GM19023 (cell line): ENCODE measurements at regions not wholly inside any gene's neighbourhood (a gene's known extent, or its start where the extent isn't known, plus 50 kb on each side); places are given as distances from the start of the nearest gene placed in this dataset.
A peak's percentile ranks its signal among the peaks of the same experiment; 100 is the strongest.

ENCODE experiments used
- ATAC-seq: cut with Tn5 transposase; IDR thresholded peaks from one replicate; pipeline ENCODE4 v1.9.1; 2021; ENCODE audit warnings: mild to moderate bottlenecking, moderate library complexity; ENCODE audit not compliant: unreplicated experiment

DNA sequence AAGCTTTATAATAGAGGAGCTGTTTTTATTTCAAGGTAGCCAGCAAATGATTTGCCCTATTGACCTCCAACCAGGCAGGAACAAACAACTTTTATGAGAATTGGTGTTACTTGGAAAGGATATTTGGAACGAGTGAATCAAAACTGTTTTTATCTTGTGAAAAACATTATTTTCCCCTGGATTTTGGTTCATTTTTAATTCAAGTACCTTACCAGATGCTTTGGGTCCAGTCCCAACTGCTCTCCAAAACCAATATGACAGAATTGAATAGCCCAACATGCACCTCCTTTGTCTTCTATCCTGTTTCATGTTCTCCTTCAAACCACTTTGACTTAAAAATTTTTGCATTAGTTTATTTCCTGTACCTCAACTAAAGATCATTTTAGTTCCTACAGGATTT lies 178.6 kb upstream of the RBMS1 start:
- ATAC-seq = no peak

DNA sequence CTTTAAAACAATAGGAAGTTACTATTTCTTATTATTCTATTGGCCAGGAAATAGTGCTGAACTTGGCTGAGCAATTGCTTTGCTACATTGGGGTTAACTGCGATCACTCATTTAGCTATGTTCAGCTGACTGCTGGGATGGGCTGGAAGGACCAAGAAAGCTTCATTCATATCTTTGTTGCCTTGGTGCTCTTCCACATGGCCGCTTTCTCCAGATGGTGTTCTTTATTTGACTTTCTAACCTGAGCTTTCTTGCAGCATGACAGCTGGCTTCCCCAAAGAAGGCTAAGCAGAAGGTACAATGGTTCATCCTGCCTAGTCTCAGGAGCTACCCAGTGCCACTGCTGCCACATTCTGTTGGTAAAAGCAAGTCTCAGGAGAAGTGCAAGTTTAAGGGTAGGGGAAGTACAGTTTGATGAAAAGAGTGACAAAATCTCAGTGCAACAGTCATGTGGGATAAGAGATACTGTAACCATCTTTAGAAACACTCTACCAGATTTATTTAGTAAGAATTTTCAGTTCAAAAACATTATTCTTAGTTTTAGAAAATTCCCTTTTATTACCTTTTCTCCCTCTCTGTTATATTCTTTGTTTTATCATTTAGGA lies 180.6 kb upstream of the RBMS1 start:
- ATAC-seq = no peak

DNA sequence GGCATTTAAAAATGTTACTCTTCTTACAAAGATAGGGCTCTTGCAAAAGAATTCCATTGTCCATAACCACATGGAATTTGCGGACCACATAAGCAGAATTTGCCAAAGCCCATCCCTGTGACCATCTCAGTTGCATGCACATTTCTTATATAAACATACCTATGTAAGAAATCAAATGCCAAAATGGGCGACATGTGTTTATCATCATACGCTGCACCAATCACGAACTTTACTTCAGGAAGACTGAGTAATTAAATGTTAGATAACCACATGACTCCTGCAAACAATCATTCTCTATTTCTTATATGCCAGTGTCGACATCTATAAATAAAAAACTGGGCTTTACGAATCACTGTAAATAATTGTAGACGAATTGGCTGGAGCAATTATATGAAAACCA lies 186.1 kb upstream of the RBMS1 start:
- no peak for ATAC-seq

DNA sequence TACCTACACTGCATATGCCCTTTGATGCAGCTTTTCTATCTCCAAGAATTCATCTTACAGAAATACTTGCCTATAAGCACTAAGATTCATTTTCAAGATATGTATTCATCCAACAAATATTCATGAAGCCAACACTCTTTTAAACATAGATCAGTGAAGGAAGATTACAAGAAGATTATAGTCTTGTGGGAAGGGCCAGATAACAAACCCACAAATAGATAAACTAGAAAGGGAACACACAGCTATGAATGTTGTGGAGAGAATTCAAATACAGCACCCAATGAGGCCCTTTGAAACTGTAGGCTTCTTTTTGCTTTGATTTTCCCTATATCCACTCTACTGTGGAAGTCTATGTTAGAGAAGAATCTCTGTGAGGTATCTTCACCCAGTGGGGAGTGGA lies 186.7 kb upstream of the RBMS1 start:
- ATAC-seq = no peak

DNA sequence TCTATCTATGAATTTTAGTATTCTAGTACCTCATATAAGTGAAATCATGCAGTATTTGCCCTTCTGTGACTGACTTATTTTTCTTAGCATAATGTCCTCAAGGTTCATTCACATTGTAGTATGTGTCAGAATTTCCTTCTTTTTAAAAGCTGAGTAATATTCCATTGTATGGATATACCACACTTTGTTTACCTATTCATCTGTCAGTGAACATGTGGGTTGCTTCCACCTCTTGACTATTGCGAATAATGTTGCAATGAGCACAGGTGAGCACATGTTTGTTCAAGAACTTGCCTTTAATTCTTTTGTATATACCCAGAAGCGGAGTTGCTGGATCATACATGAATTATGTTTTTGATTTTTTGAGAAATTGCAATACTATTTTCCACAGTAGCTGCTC lies 187.4 kb upstream of the RBMS1 start:
- ATAC-seq = no peak

DNA sequence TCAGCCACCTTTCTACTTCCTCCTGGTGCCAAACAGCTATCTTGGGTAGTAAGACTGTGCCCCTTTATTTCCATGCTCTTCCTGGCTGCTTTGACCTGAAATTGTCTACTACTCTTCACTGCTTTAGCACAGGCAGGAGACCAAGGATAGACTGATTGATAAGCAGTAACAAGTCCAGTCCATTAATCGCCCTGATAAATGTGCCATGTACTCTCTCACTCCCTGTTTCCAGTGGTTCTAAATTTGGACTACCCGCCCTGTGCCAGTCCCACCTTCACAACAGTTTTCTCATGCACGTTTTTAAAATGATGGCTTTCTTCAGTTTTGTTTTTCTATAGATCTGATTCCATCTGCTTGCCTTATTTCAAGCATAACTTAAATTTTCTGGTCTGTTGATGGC lies 189.6 kb upstream of the RBMS1 start:
- no peak for ATAC-seq

DNA sequence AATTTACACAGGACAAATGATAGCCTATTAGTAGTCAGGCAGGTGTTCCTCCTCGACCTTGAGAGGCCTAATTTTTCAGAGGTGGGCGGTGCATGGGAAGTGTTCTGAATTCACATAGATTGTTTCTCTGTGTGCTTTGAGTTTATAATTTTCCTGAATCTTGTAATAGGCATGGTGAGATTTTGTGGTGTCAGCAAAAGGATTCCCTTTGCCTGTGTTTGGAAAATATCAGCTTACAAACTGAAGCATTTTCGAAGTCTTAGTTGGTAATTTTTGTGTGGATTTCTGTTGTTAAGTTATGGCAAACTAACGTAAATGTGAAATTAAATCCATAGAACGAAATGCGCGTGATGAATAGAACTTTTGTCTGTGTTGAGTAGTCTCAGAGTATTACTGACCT lies 194.0 kb upstream of the RBMS1 start:
- ATAC-seq = no peak

DNA sequence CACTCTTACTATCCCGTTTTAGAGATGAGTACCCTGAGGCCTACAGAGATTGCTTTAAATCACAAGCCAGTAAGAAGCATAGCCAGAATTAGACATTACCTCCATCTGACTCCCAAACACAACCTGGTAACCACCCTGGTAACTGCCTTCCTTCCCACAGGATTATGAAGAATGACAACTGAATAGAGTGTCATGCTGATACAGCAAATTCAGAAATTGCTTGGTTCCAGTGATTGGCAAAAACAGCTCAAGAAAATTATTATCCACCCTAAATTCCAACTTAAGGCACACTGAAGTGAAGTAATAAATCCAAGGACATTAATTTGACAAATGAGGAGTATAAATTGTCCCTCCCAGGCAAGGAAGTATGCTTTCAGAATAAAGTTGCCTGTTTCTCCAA lies 195.8 kb upstream of the RBMS1 start:
- no peak for ATAC-seq

DNA sequence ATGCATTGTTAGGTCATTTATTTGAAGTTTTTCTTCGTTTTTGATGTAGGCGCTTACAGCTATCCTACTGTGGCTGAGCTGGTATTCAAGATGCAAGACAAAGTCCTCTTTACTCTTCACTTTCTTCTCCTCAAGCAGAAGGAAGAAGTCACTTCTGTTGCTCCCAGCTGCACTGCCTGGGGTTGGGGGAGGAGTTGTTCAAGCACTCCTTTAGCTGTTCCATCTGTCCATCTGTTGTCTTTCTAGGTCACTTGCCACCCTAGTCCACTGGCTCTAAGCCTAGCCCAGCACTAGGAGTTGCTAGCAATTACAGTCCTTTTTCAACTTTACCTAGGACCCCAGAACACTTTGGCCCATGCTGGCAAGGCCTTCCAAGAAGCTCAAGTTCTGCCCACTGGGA lies 200.6 kb upstream of the RBMS1 start:
- ATAC-seq = no peak

DNA sequence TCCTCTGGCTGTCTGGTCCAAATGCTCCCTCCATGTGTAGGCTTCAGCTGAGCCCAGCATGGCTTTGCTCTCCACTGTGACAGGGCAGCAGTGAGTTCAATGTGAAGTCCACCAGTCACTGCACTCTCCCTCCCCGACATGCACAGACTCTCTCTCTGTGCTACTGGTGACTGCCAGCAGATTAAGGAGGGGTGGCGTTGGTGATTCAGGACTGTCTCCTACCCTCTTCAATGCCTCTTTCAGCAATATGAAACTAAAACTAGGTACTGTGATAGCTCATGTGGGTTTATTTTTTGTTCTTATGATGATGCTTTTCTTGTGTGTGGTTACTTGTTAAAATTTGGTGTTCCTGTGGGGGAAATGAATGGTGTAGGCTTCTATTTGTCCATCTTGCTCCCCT lies 201.0 kb upstream of the RBMS1 start:
- no peak for ATAC-seq

DNA sequence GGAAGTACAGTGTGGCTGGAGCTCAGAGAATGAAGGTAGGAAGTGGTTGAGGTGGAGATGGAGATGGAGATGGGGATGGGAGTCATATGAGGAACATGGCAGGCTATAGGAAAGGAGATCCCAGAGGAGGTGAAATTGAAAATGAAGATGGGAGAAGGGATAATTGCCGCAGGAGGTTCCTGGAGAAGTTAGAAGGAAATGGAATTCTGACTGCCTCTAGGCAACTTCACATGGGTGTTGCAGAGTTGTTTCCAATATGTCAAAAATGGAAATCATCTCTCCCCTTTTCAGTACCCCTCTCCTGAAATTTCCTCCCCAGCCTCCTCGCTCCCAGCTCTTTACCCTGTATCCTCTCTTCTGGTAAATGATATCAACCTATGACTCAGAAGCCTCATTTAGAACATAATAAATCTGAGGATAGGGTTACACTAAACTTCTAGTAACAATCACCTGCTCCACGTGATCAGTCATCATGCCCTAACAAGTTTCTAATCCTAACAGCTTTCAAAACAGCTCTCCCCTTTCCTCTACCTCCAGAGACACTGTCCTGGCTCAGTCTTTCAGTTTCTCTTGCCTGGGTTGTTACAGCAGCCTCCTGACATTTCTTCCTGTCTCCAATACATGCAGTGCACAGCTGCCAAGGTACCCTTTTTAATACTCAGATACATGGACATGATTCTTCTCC lies 201.9 kb upstream of the RBMS1 start:
- ATAC-seq = no peak

DNA sequence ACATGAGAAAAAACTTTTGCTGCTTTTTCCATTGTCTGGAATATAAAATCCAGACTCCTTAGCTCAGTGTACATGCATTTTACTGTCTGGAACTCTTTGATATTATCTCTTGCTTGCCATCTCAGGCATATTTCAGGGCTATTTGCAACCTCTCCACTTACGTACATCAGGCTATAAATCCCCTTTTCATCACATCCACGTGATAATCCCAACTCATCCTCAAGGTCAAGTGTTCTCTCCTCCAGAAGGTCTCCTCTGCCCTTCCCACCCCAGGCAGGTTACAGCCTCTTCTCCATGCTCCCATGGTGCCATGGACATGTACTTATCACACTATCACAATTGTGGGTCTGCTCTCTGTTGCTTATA lies 202.5 kb upstream of the RBMS1 start:
- no peak for ATAC-seq

DNA sequence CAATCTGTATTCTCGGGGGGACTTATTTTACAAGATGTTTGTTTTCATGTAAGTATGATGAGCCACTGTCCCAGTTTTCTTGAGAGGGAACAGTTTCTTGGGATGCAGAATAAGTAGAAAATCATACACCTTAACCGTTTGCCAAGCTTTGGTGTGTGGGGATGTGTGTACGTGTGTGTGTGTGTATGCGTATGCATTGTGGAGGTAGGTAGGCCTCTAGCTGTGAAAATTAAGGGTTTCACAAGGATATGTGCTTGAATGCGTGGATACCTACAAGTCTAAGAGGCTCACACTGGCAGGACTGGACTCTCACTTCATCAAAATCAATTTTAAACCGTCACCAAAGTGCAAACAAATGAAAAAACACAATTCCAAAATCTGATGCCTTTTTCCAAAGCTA lies 204.2 kb upstream of the RBMS1 start:
- no peak for ATAC-seq

DNA sequence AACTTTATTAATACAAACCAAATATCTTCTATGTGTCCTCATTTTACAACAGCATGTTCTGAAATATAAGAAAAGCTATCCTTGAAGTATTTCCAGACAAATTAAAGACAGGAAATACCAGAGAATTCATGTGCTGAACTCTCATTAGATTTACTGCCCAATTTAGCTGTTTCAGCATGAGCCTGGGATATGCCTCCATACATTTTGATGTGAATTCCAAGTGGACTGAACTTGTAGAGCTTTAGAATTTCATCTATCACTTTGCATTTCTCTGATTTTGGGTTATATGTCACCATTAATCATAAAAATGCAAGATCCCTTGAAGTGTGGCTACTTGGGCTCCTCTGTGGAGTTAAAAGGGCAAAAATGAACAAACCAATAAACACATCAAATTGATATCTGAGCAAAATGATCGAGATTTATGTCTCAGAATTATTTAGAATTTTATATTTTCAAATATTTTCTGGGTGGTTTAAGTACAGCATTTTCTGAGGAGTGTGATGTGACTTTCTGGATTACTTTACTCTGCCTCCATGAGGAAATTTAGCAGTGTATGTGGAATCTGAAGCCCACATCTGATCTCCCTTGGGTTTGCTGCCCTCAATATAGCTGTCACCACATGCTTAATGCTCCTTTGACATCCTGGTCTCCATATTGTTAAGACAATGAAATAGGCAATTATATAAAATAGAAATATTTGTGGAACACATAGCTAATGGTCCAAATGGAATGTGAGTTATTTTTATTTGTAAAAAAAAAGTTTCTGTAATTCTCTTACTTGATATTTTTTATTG lies 206.6 kb upstream of the RBMS1 start:
- no peak for ATAC-seq

DNA sequence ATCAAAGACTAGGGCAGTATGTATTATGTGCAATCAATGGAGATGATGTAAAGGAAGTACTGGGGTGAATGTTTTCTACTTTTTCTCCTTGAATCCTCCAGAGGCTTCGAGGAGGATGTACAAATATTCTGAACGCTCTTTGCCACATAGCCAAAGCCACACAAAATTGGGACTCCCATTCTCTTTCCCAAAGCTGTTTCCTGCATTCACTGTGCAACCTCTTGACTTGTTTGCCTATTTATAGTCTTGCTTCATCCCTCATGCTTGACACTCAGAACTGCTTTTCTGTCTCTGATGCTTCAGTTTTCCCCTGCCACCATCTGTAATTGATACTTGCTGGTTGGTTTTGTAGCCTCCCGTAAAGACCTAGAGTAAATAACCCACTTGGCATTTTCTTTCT lies 208.2 kb upstream of the RBMS1 start:
- ATAC-seq = no peak

DNA sequence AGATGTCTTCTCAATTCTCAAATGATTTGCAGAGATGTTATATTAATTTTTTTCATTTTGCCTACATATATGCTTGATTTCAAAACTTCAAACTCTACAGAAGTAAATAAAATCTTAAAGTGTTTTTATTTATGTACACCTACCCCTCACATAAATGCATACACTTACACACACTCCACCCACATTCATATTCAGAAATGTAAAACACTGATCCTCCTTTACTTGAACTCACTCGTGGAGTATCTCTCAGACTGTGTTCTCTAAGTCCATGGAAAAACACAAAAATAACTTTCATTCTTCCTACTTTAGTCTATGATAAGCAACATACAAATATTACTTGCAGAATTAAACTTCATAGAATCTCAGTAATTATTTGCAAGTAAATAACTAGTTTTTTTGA lies 209.1 kb upstream of the RBMS1 start:
- no peak for ATAC-seq

DNA sequence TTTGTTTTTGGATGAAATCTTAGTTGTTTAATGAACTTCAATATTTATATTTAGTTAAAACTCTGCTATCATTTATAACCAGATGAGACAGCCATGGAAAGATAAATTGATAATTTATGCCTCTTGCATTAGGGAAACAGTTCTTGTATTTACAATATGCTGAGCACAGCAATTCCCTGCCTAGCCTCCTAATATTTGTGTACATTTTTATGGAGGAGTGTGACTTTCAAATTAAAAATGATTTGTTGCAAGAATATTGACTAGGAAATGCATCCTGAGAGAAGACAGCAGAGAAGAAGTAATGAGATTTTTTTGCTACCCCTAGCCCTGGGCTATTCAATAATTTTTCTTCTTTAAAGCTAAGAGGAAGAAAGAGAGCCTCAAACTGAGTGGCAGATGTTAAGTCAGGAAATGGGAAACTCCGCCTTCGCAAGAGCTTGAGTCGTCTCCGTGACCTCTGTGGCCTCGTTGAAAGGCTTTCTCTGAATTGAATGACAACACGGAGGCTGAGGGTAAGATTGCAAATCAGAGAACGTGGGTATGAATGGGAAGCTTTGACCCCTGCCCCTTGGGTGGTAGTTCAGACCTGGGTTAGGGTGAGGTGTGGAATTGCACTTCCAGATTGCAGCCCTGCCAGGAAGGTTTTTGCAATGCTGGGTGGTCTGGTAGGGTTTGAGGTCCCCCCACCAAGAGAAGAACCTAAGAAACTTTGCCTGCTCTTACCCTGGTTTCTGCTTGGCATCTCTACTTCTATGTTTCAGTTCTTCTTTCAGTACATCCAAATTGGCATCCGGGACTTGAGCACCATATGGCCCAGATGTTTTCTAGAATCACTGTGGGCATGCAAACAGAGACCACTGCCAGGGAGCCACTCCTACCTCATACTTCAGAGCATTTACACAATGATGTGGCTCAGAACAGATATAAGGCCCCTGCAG lies 210.3 kb upstream of the RBMS1 start:
- peak; percentile 86 for ATAC-seq

DNA sequence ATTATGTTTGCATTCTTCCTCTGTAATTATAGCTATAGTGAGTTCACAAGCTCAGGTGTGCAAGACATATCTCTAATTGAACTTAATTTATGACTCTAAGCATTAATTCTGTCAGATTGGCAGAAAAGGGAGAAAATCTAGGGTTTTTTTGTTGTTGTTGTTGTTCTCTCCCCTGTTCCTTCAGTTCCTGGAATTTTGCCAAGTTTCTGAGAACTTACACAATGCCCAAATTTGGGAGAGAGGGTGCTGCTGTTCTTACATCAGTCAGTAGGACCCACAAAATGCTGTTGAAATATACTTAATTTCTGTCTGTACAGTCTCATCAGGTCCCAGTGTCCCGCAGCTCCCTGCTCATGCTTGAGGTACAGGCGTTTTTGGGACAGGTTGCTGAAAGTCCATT lies 221.8 kb upstream of the RBMS1 start:
- ATAC-seq = no peak

DNA sequence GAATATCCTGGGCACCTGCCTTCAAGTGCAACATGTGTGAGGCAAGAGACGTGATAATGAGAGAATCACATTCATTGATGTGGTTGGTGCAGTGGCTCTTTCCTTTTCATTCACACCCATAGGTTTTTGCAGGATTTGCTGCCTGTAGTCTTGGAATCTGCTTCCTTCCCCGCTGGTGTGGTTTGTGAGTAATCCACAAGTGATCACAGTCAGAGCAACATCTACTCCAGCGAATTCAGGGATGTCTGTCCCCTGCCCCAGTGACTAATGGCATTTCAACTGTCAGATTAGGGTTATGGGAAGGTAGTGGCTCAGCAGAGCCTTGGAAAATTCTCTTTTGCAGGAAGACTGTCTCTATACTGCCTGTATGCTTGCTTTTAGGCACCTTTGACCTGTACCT lies 225.5 kb upstream of the RBMS1 start:
- no peak for ATAC-seq

DNA sequence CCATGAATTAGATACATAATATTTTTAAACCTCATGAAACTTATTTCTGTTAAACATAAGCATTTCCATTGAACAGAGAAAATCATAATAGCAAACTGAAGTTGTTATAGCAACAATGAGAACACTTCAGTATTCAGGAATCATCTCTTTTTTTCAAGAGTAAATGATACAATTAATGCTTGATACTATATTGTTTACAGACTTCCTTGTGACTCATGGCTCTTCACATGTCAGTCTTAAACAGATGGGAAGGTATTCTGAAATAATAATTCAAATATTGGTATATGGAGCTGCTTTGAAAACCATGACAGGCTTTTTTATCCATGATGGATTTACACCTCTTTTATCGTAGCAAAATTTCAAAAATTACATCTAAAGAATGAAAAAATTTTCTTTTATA lies 226.5 kb upstream of the RBMS1 start:
- ATAC-seq = no peak
